Neural progenitor cell (in vitro differentiated cells): ENCODE measurements at regions not wholly inside any gene's neighbourhood (a gene's known extent, or its start where the extent isn't known, plus 50 kb on each side); places are given as distances from the start of the nearest gene placed in this dataset.

Experiments
- EZH2 ChIP-seq: fragments of 200-600 bp; sonication (generic); IDR thresholded peaks from 2 replicates; pipeline ENCODE4 v1.6.1; 2017; ENCODE audit warnings: antibody characterized with exemption, mild to moderate bottlenecking, moderate library complexity
- TF ChIP-seq, protein P1 (sequence below): fragments of 200-600 bp; sonication (generic); IDR thresholded peaks from 2 replicates; pipeline ENCODE4 v1.5.1; 2017; ENCODE audit warnings: antibody characterized with exemption, mild to moderate bottlenecking

DNA sequence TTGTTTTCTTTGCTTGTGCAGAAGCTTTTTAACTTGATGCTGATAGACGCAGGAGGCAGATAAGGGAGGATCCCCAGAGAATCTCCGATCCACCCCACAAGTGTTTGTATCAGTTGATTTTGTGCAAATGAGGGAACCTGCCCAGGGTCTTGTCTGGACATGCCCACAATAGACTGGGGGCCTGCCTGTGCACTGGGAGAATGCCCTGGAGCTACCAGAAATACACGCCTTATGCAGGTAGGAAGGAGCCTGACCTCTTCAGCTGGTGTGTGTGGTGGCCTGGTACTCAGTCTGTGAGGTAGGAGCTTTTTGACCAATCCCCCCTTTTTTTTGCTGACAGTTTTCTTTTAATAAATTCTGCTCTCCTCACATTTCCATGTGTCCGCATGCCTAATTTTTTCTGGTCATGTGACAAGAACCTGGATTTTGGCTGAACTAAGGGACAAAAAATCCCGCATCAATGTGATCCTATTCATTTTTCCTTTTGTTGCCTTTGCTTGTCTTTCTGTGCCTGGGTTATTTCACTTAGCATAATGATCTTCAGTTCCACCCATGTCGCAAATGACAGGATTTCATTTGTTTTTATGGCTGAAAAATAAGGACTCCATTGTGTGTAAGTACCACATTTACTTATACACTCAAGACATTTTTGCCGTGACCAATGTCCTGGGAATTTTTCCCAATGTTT, 430.6 kb upstream of the NRG3 start:
- TF ChIP-seq, protein P1, sequence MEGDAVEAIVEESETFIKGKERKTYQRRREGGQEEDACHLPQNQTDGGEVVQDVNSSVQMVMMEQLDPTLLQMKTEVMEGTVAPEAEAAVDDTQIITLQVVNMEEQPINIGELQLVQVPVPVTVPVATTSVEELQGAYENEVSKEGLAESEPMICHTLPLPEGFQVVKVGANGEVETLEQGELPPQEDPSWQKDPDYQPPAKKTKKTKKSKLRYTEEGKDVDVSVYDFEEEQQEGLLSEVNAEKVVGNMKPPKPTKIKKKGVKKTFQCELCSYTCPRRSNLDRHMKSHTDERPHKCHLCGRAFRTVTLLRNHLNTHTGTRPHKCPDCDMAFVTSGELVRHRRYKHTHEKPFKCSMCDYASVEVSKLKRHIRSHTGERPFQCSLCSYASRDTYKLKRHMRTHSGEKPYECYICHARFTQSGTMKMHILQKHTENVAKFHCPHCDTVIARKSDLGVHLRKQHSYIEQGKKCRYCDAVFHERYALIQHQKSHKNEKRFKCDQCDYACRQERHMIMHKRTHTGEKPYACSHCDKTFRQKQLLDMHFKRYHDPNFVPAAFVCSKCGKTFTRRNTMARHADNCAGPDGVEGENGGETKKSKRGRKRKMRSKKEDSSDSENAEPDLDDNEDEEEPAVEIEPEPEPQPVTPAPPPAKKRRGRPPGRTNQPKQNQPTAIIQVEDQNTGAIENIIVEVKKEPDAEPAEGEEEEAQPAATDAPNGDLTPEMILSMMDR, result no peak
- no peak for TF ChIP-seq EZH2
